Endothelial cell of umbilical vein (primary cell): ENCODE measurements at regions not wholly inside any gene's neighbourhood (a gene's known extent, or its start where the extent isn't known, plus 50 kb on each side); places are given as distances from the start of the nearest gene placed in this dataset.

ENCODE experiments used
- BruUV-seq: library from RNA; stranded (reverse); fragments of 400-500 nt; replicated peaks from 2 replicates; lab custom pipeline; 2021; lab: Mats Ljungman, UMichigan
- CTCF ChIA-PET: fragments of 300-600, 350-600 bp; sonication (Branson Sonifier 250); formaldehyde crosslinking; loops from one replicate; lab custom pipeline; 2021; ENCODE audit warnings: antibody characterized with exemption, inconsistent platforms; lab: Charles Lee
- POLR2A ChIA-PET: fragments of 300-600, 350-600 bp; sonication (Branson Sonifier 250); formaldehyde crosslinking; loops from one replicate; lab custom pipeline; 2021; ENCODE audit warnings: antibody characterized with exemption, inconsistent platforms; lab: Charles Lee
- DNase-seq: peaks from one replicate; pipeline ENCODE4 v3.0.0-alpha.2; 2011; ENCODE audit warnings: low read depth, low spot score
- FAIRE-seq: peaks from 2 replicates; lab custom pipeline; 2011; peaks lifted over from hg19 to GRCh38; lab: Jason Lieb, UNC
- H2AFZ ChIP-seq: 2 replicates; pipeline ENCODE4 v1.6.0; 2012; ENCODE audit warnings: low read depth, low read length, control low read depth, inconsistent platforms
- H3K27ac ChIP-seq: 2 replicates; pipeline ENCODE4 v1.5.1; 2011; ENCODE audit warnings: low read depth, mild to moderate bottlenecking, control low read depth, low read length, moderate library complexity; ENCODE audit not compliant: insufficient read depth
- H3K27me3 ChIP-seq, 2 experiments: 2 replicates each; pipeline versions ENCODE4 v1.6.0 to v1.6.1; 2011; ENCODE audit warnings: low read length in 2 of 2, mixed read lengths in 1 of 2; ENCODE audit not compliant: control insufficient read depth in 2 of 2, insufficient read depth in 2 of 2
- H3K36me3 ChIP-seq, 2 experiments: 2 replicates in 1 of 2; 3 replicates in 1 of 2; pipeline ENCODE4 v1.5.1; 2011; ENCODE audit warnings: low read length in 2 of 2, mild to moderate bottlenecking in 1 of 2, moderate library complexity in 1 of 2; ENCODE audit not compliant: control insufficient read depth in 2 of 2, insufficient read depth in 2 of 2; ENCODE audit errors: extremely low read depth in 1 of 2
- H3K4me1 ChIP-seq: 3 replicates; pipeline ENCODE4 v1.5.1; 2011; ENCODE audit warnings: mild to moderate bottlenecking, low read length; ENCODE audit not compliant: control insufficient read depth, insufficient read depth; ENCODE audit errors: extremely low read depth
- H3K4me2 ChIP-seq: 2 replicates; pipeline ENCODE4 v1.6.1; 2011; ENCODE audit warnings: low read length, control low read depth, mixed read lengths; ENCODE audit not compliant: insufficient read depth
- H3K4me3 ChIP-seq, 3 experiments: fragments of 200-600 bp in 1 of 3; sonication (generic), shearing (Covaris generic) in 1 of 3; replicated peaks in 1 of 3; 2 replicates each; pipeline ENCODE4 v1.5.1; 2011 to 2016; ENCODE audit warnings: control low read depth in 3 of 3, low read length in 3 of 3, mild to moderate bottlenecking in 2 of 3, inconsistent platforms in 1 of 3, low read depth in 1 of 3, moderate library complexity in 1 of 3; ENCODE audit not compliant: insufficient read depth in 1 of 3
- H3K79me2 ChIP-seq: 2 replicates; pipeline ENCODE4 v1.6.0; 2012; ENCODE audit warnings: low read length, inconsistent platforms; ENCODE audit not compliant: control insufficient read depth, insufficient read depth
- H3K9ac ChIP-seq: replicated peaks from 2 replicates; pipeline ENCODE3; 2011; ENCODE audit warnings: low read length, control low read depth; ENCODE audit not compliant: insufficient read depth; ENCODE audit errors: extremely low read depth
- H3K9me1 ChIP-seq: replicated peaks from 3 replicates; pipeline ENCODE4 v1.6.0; 2011; ENCODE audit warnings: mild to moderate bottlenecking, low read length; ENCODE audit not compliant: control insufficient read depth, insufficient read depth; ENCODE audit errors: extremely low read depth
- H3K9me3 ChIP-seq: replicated peaks from 2 replicates; pipeline ENCODE4 v1.5.1; 2012; ENCODE audit warnings: low read length, inconsistent platforms; ENCODE audit not compliant: control insufficient read depth, insufficient read depth
- H4K20me1 ChIP-seq: replicated peaks from 2 replicates; pipeline ENCODE3; 2011; ENCODE audit warnings: mild to moderate bottlenecking, low read length; ENCODE audit not compliant: control insufficient read depth, insufficient read depth; ENCODE audit errors: extremely low read depth
- FOS ChIP-seq: IDR thresholded peaks from 2 replicates; pipeline ENCODE4 v1.6.1; 2011; ENCODE audit warnings: mild to moderate bottlenecking, low read length, moderate library complexity, borderline replicate concordance; ENCODE audit not compliant: insufficient read depth
- JUN ChIP-seq: IDR thresholded peaks from 2 replicates; pipeline ENCODE4 v1.6.1; 2011; ENCODE audit warnings: borderline replicate concordance, low read depth; ENCODE audit not compliant: insufficient read length, insufficient read depth
- MYC ChIP-seq: IDR thresholded peaks from one replicate; pipeline ENCODE4 v1.6.1; 2011; ENCODE audit warnings: mild to moderate bottlenecking, low read depth, low read length
- dilution Hi-C: fragments of 300-500 bp; cut with MboI; formaldehyde crosslinking; loops from one replicate; pipeline ENCODE4 v1.15.0; 2019; ENCODE audit warnings: low sequenced_read_pairs; ENCODE audit not compliant: extremely low pct_ligation_motif_present
- intact Hi-C: fragments of 100-400 bp; cut with micrococcal nuclease; formaldehyde crosslinking; loops from one replicate; pipeline ENCODE4 v1.10.0; 2022
- TF ChIP-seq, protein P1 (sequence below), 2 donors: IDR thresholded peaks; 1 replicate in 1 of 2; 2 replicates in 1 of 2; pipeline ENCODE4 v1.5.1; 2011; ENCODE audit warnings: low read length in 2 of 2, mild to moderate bottlenecking in 2 of 2, moderate library complexity in 2 of 2, control low read depth in 1 of 2, inconsistent platforms in 1 of 2, low read depth in 1 of 2; ENCODE audit not compliant: insufficient read depth in 1 of 2; ENCODE audit errors: extremely low read depth in 1 of 2

DNA sequence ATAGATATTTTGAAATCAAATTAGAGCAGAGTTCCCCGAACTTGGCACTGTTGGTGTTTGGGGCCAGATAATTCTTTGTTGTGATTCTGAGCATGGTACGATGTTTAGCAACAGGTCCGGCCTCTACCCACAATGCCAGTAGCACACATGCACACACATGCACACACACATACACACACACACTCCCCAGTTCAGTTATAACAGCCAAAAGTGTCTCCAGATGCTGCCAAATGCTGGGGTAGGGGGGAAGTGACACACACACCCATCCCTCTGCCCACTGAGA is 96.8 kb upstream of the PSMD7 start:
- no peaks in the 10 kb centered on the region for H3K27me3 ChIP-seq
- intact Hi-C loops (no loop called here), dilution Hi-C loops (no loop called here)
- no peaks in the 10 kb centered on the region for H3K79me2 ChIP-seq
- DNase-seq = no peak
- H4K20me1 ChIP-seq = no peaks in the 10 kb centered on the region
- H3K9me3 ChIP-seq = no peaks in the 10 kb centered on the region
- no peak for FAIRE-seq
- no peak overlapping the region for H3K4me3 ChIP-seq
- ChIA-PET POLR2A (no interaction called here), CTCF (no interaction called here)
- no peak overlapping the region for H2AFZ ChIP-seq
- no TSS peak for BruUV-seq
- H3K4me2 ChIP-seq = no peak overlapping the region
- TF ChIP-seq JUN = no peak
- no peaks in the 10 kb centered on the region for H3K4me1 ChIP-seq
- H3K27ac ChIP-seq = no peak overlapping the region
- H3K9ac ChIP-seq = no peak overlapping the region
- H3K36me3 ChIP-seq = no peaks in the 10 kb centered on the region
- no peaks in the 10 kb centered on the region for H3K9me1 ChIP-seq

DNA sequence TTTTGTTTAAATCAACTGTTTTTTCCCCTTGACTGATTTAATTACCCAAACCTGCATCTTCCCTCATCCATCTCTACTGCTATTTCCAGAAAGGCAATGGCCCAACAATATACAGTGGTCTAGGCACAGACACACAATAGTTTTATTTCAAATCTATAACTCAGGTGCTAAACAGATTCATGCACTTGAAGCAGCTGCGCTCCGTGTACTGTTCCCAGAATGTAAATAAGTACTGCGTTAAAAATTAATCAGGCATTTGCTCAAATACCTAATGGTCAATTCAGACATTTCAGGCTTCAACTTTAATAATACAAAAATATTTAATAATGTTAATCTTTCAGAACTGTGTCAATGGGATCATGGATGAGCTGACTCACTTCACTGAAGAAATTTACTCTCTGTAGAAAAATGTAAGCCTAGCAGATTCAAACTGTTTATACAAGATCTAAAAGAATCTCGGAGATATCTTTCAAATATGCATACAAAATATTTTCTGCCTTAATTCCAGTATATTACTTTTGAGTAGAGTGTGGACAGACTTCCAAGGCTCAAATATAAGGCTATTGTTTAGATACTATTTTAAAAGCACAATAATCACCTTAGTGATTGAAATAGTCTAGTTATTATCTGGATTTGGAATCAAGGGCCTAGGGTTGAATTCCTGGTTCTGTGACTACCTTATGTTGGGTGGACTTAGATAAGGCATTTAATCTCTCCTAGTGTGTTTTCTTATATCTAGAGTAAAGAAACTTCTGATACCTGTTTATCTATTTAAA is 97.4 kb upstream of the PSMD7 start:
- H3K79me2 ChIP-seq = no peaks in the 10 kb centered on the region
- H3K36me3 ChIP-seq = no peaks in the 10 kb centered on the region
- no peak overlapping the region for H2AFZ ChIP-seq
- no peak overlapping the region for H3K4me2 ChIP-seq
- H3K9ac ChIP-seq = no peak overlapping the region
- dilution Hi-C loops (no loop called here), intact Hi-C loops (no loop called here)
- TF ChIP-seq MYC = no peak
- TF ChIP-seq, protein P1, sequence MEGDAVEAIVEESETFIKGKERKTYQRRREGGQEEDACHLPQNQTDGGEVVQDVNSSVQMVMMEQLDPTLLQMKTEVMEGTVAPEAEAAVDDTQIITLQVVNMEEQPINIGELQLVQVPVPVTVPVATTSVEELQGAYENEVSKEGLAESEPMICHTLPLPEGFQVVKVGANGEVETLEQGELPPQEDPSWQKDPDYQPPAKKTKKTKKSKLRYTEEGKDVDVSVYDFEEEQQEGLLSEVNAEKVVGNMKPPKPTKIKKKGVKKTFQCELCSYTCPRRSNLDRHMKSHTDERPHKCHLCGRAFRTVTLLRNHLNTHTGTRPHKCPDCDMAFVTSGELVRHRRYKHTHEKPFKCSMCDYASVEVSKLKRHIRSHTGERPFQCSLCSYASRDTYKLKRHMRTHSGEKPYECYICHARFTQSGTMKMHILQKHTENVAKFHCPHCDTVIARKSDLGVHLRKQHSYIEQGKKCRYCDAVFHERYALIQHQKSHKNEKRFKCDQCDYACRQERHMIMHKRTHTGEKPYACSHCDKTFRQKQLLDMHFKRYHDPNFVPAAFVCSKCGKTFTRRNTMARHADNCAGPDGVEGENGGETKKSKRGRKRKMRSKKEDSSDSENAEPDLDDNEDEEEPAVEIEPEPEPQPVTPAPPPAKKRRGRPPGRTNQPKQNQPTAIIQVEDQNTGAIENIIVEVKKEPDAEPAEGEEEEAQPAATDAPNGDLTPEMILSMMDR (IDR thresholded peaks at IDR 0.05; ENCODE audit: extremely low read depth in 1 of 2, insufficient read depth in 1 of 2, low read depth in 1 of 2, low read length in 2 of 2) = no peak
- no peak for TF ChIP-seq FOS
- ChIA-PET CTCF (no interaction called here), POLR2A (no interaction called here)
- H3K4me3 ChIP-seq = no peak overlapping the region
- no peaks in the 10 kb centered on the region for H3K27me3 ChIP-seq
- FAIRE-seq (no peak), DNase-seq (no peak)
- no peaks in the 10 kb centered on the region for H3K9me3 ChIP-seq
- H3K4me1 ChIP-seq = no peaks in the 10 kb centered on the region
- no peak overlapping the region for H3K27ac ChIP-seq
- no peaks in the 10 kb centered on the region for H3K9me1 ChIP-seq
- H4K20me1 ChIP-seq = no peaks in the 10 kb centered on the region
- BruUV-seq = no TSS peak
